ENCODE measurements at regions not wholly inside any gene's neighbourhood (a gene's known extent, or its start where the extent isn't known, plus 50 kb on each side); places are given as distances from the start of the nearest gene placed in this dataset.

GRCh38 chr12:61757831-61758505 lies 502.2 kb upstream of the USP15 start:
- Mint-ChIP-seq H3K4me3 (no peak overlapping the region), H3K36me3 (no peaks in the 10 kb centered on the region), H3K4me1 (no peaks in the 10 kb centered on the region), H3K27ac (no peak overlapping the region), H3K9me3 (peaks cover 14% of the 10 kb centered on the region)
- DNase-seq (ENCODE audit: low spot score in 2 of 2) = no peak
- ATAC-seq = no peak

GRCh38 chr12:61758661-61759060 lies 501.5 kb upstream of the USP15 start:
- Mint-ChIP-seq H3K9me3 (peaks cover 10% of the 10 kb centered on the region), H3K36me3 (no peaks in the 10 kb centered on the region), H3K27ac (no peak overlapping the region), H3K4me1 (no peaks in the 10 kb centered on the region), H3K4me3 (no peak overlapping the region)
- ATAC-seq (no peak), DNase-seq (ENCODE audit: low spot score in 2 of 2) (no peak)

- DNase-seq (ENCODE audit: low spot score in 2 of 2) = no peak
- Mint-ChIP-seq H3K4me1 (no peaks in the 10 kb centered on the region), H3K4me3 (no peak overlapping the region), H3K27ac (no peak overlapping the region), H3K9me3 (peaks cover 18% of the 10 kb centered on the region), H3K36me3 (no peaks in the 10 kb centered on the region)
- ATAC-seq = no peak
Observed at GRCh38 chr12:61765926-61766325, 494.3 kb upstream of the USP15 start.

- Mint-ChIP-seq H3K4me3 (no peak overlapping the region), H3K9me3 (peaks cover 2% of the 10 kb centered on the region), H3K4me1 (no peaks in the 10 kb centered on the region), H3K36me3 (no peaks in the 10 kb centered on the region), H3K27ac (no peak overlapping the region)
- ATAC-seq = no peak
- no peak for DNase-seq (ENCODE audit: low spot score in 2 of 2)
Observed at GRCh38 chr12:61780435-61780834, 479.8 kb upstream of the USP15 start.

GRCh38 chr12:61781021-61781581 lies 479.1 kb upstream of the USP15 start:
- no peak for ATAC-seq
- no peak overlapping the region for H3K27ac Mint-ChIP-seq
- no peak for DNase-seq (ENCODE audit: low spot score in 2 of 2)
- H3K4me3 Mint-ChIP-seq = no peak overlapping the region
- no peaks in the 10 kb centered on the region for H3K4me1 Mint-ChIP-seq
- peaks cover 6% of the 10 kb centered on the region for H3K9me3 Mint-ChIP-seq
- no peaks in the 10 kb centered on the region for H3K36me3 Mint-ChIP-seq

GRCh38 chr12:61796846-61797245 lies 463.4 kb upstream of the USP15 start:
- no peaks in the 10 kb centered on the region for H3K36me3 Mint-ChIP-seq
- H3K27ac Mint-ChIP-seq = no peak overlapping the region
- no peaks in the 10 kb centered on the region for H3K4me1 Mint-ChIP-seq
- peaks cover 6% of the 10 kb centered on the region for H3K9me3 Mint-ChIP-seq
- H3K4me3 Mint-ChIP-seq = no peak overlapping the region
- no peak for DNase-seq (ENCODE audit: low spot score in 2 of 2)
- ATAC-seq = no peak

GRCh38 chr12:61797266-61797665 lies 462.9 kb upstream of the USP15 start:
- ATAC-seq (no peak), DNase-seq (ENCODE audit: low spot score in 2 of 2) (no peak)
- Mint-ChIP-seq H3K27ac (no peak overlapping the region), H3K4me1 (no peaks in the 10 kb centered on the region), H3K9me3 (peaks cover 5% of the 10 kb centered on the region), H3K4me3 (no peak overlapping the region), H3K36me3 (no peaks in the 10 kb centered on the region)

- no peak overlapping the region for H3K4me3 Mint-ChIP-seq
- H3K4me1 Mint-ChIP-seq = no peaks in the 10 kb centered on the region
- DNase-seq (ENCODE audit: low spot score in 2 of 2) = no peak
- H3K27ac Mint-ChIP-seq = no peak overlapping the region
- ATAC-seq = no peak
- peaks cover 8% of the 10 kb centered on the region for H3K9me3 Mint-ChIP-seq
- no peaks in the 10 kb centered on the region for H3K36me3 Mint-ChIP-seq
Observed at GRCh38 chr12:61798778-61799177, 461.4 kb upstream of the USP15 start.

- no peaks in the 10 kb centered on the region for H3K4me1 Mint-ChIP-seq
- no peaks in the 10 kb centered on the region for H3K36me3 Mint-ChIP-seq
- no peak for ATAC-seq
- H3K27ac Mint-ChIP-seq = no peak overlapping the region
- H3K9me3 Mint-ChIP-seq = peaks cover 19% of the 10 kb centered on the region
- no peak overlapping the region for H3K4me3 Mint-ChIP-seq
- no peak for DNase-seq (ENCODE audit: low spot score in 2 of 2)
Observed at GRCh38 chr12:61804301-61804700, 455.9 kb upstream of the USP15 start.

- H3K4me3 Mint-ChIP-seq = no peak overlapping the region
- H3K9me3 Mint-ChIP-seq = peaks cover 17% of the 10 kb centered on the region
- H3K36me3 Mint-ChIP-seq = no peaks in the 10 kb centered on the region
- ATAC-seq = no peak
- no peak overlapping the region for H3K27ac Mint-ChIP-seq
- H3K4me1 Mint-ChIP-seq = no peaks in the 10 kb centered on the region
- no peak for DNase-seq (ENCODE audit: low spot score in 2 of 2)
Observed at GRCh38 chr12:61808856-61809255, 451.3 kb upstream of the USP15 start.

GRCh38 chr12:61810486-61810885 lies 449.7 kb upstream of the USP15 start:
- no peak overlapping the region for H3K27ac Mint-ChIP-seq
- ATAC-seq (no peak), DNase-seq (ENCODE audit: low spot score in 2 of 2) (no peak)
- H3K9me3 Mint-ChIP-seq = peaks cover 24% of the 10 kb centered on the region
- H3K36me3 Mint-ChIP-seq = no peaks in the 10 kb centered on the region
- H3K4me3 Mint-ChIP-seq = no peak overlapping the region
- no peaks in the 10 kb centered on the region for H3K4me1 Mint-ChIP-seq

- no peaks in the 10 kb centered on the region for H3K4me1 Mint-ChIP-seq
- H3K27ac Mint-ChIP-seq = no peak overlapping the region
- peaks cover 14% of the 10 kb centered on the region for H3K9me3 Mint-ChIP-seq
- no peaks in the 10 kb centered on the region for H3K36me3 Mint-ChIP-seq
- H3K4me3 Mint-ChIP-seq = no peak overlapping the region
- no peak for ATAC-seq
- no peak for DNase-seq (ENCODE audit: low spot score in 2 of 2)
Observed at GRCh38 chr12:61821381-61821780, 438.8 kb upstream of the USP15 start.

- Mint-ChIP-seq H3K4me1 (no peaks in the 10 kb centered on the region), H3K4me3 (no peak overlapping the region), H3K36me3 (no peaks in the 10 kb centered on the region), H3K9me3 (peaks cover 10% of the 10 kb centered on the region), H3K27ac (no peak overlapping the region)
- ATAC-seq (no peak), DNase-seq (ENCODE audit: low spot score in 2 of 2) (no peak)
Observed at GRCh38 chr12:61823102-61823501, 437.1 kb upstream of the USP15 start.

- peaks cover 6% of the 10 kb centered on the region for H3K9me3 Mint-ChIP-seq
- no peak overlapping the region for H3K4me3 Mint-ChIP-seq
- no peak overlapping the region for H3K27ac Mint-ChIP-seq
- ATAC-seq (no peak), DNase-seq (ENCODE audit: low spot score in 2 of 2) (no peak)
- no peaks in the 10 kb centered on the region for H3K4me1 Mint-ChIP-seq
- no peaks in the 10 kb centered on the region for H3K36me3 Mint-ChIP-seq
Observed at GRCh38 chr12:61846765-61847164, 413.4 kb upstream of the USP15 start.

GRCh38 chr12:61848893-61849292 lies 411.3 kb upstream of the USP15 start:
- no peaks in the 10 kb centered on the region for H3K4me1 Mint-ChIP-seq
- peaks cover 7% of the 10 kb centered on the region for H3K9me3 Mint-ChIP-seq
- H3K36me3 Mint-ChIP-seq = no peaks in the 10 kb centered on the region
- H3K27ac Mint-ChIP-seq = no peak overlapping the region
- H3K4me3 Mint-ChIP-seq = no peak overlapping the region
- DNase-seq (ENCODE audit: low spot score in 2 of 2) = no peak
- ATAC-seq = no peak

GRCh38 chr12:61853945-61854344 lies 406.3 kb upstream of the USP15 start:
- DNase-seq (ENCODE audit: low spot score in 2 of 2) (no peak), ATAC-seq (no peak)
- Mint-ChIP-seq H3K27ac (no peak overlapping the region), H3K4me3 (no peak overlapping the region), H3K9me3 (peaks cover 10% of the 10 kb centered on the region), H3K36me3 (no peaks in the 10 kb centered on the region), H3K4me1 (no peaks in the 10 kb centered on the region)
